ENCODE measurements at regions not wholly inside any gene's neighbourhood (a gene's known extent, or its start where the extent isn't known, plus 50 kb on each side); places are given as distances from the start of the nearest gene placed in this dataset.

GRCh38 chr4:52370576-52370975, 288.5 kb downstream of the USP46 start:
- Histone ChIP-seq H4K5ac (ENCODE audit: insufficient read length, low read depth, low read length) (no peak overlapping the region), H2BK120ac (replicated peaks; ENCODE audit: low read depth, low read length) (no peak overlapping the region), H3K23me2 (ENCODE audit: low read depth, low read length) (no peaks in the 10 kb centered on the region), H3K4ac (replicated peaks; ENCODE audit: insufficient read length, low read depth, low read length) (no peak overlapping the region), H3K18ac (ENCODE audit: extremely low read depth, low read length) (no peak overlapping the region), H3K36me3 (ENCODE audit: control insufficient read depth in 2 of 4, insufficient read depth in 4 of 4, low read length in 3 of 4) (no peaks in the 10 kb centered on the region), H4K20me1 (replicated peaks in 1 of 2; ENCODE audit: control insufficient read depth in 1 of 2, insufficient read depth in 2 of 2, low read length in 2 of 2) (peaks cover 0 to 1% of the 10 kb centered on the region in 2 experiments), H3K9ac (replicated peaks in 1 of 4; ENCODE audit: extremely low read depth in 1 of 4, low read depth in 3 of 4, low read length in 3 of 4) (no peak overlapping the region), H2AFZ (ENCODE audit: low read length) (no peak overlapping the region), H3K27me3 (replicated peaks in 1 of 4; ENCODE audit: control insufficient read depth in 3 of 4, extremely low read depth in 1 of 4, insufficient read depth in 3 of 4, low read length in 3 of 4) (no peaks in the 10 kb centered on the region), H2BK20ac (ENCODE audit: low read length) (no peak overlapping the region), H3K4me1 (replicated peaks in 1 of 4; ENCODE audit: control insufficient read depth in 3 of 4, insufficient read depth in 4 of 4, low read length in 3 of 4) (peaks cover 0 to 5% (median 0%) of the 10 kb centered on the region in 4 experiments; a peak in 2 of 7 replicates), H3K9me3 (ENCODE audit: insufficient read depth in 2 of 2, low read depth in 1 of 2, low read length in 1 of 2) (no peaks in the 10 kb centered on the region), H3K23ac (ENCODE audit: insufficient read length) (no peak overlapping the region), H3K27ac (ENCODE audit: low read depth, low read length) (no peak overlapping the region), H2BK15ac (ENCODE audit: low read length) (no peak overlapping the region), H2AK5ac (ENCODE audit: low read depth, low read length) (no peak overlapping the region), H3K79me2 (ENCODE audit: control insufficient read depth in 1 of 2, insufficient read depth in 2 of 2, low read length in 2 of 2) (no peaks in the 10 kb centered on the region), H4K91ac (replicated peaks; ENCODE audit: insufficient read length, low read length) (no peak overlapping the region), H2BK12ac (ENCODE audit: low read depth, low read length) (no peak overlapping the region), H3K56ac (replicated peaks; ENCODE audit: insufficient read length, low read depth, low read length) (no peak overlapping the region), H3K14ac (ENCODE audit: insufficient read length) (no peak overlapping the region), H3K4me3 (ENCODE audit: extremely low read depth in 1 of 4, insufficient read depth in 2 of 4, low read depth in 3 of 4, low read length in 4 of 4) (no peak overlapping the region), H4K8ac (ENCODE audit: extremely low read depth, insufficient read depth, low read length) (no peak overlapping the region), H2BK5ac (ENCODE audit: low read depth, low read length) (no peak overlapping the region), H3K79me1 (ENCODE audit: low read depth, low read length) (no peaks in the 10 kb centered on the region), H3K4me2 (ENCODE audit: insufficient read depth in 1 of 2, low read depth in 2 of 2, low read length in 2 of 2) (no peak overlapping the region)
- POLR2A ChIA-PET (ENCODE audit: partially characterized antibody), result no interaction called here
- CTCF ChIA-PET (ENCODE audit: partially characterized antibody), result interaction anchor here (0.8 to 1.6 kb wide), 4 partner anchors 14 to 616 kb away, joined by 3 to 4 read pairs (median 3); no protein-coding TSS in a partner anchor
- 94% methylated on average over 5 of the region's 5 CpGs; no CpG with 5 or more reads in 1 of the 2 experiments for WGBS, 2 experiments (ENCODE audit: extremely low coverage in 1 of 2, insufficient coverage in 1 of 2, insufficient read length in 1 of 2, insufficient replicate concordance in 2 of 2, low coverage in 1 of 2, low lambda C conversion rate in 2 of 2, missing lambda C conversion rate in 1 of 2)
- DNase-seq (ENCODE audit: low read depth in 1 of 2, low spot score in 2 of 2) (no peak), FAIRE-seq (no peak)
- TF ChIP-seq SP1 (IDR thresholded peaks at IDR 0.05; ENCODE audit: low read depth, low read length) (no peak), TBP (IDR thresholded peaks at IDR 0.05; ENCODE audit: low read depth, low read length) (no peak), BACH1 (IDR thresholded peaks at IDR 0.05; ENCODE audit: low read length) (no peak), ASH2L (IDR thresholded peaks at IDR 0.05; ENCODE audit: low read length) (no peak), RAD21 (IDR thresholded peaks at IDR 0.05 in 1 of 2, conservative IDR thresholded peaks at IDR 0.05 in 1 of 2; ENCODE audit: low read depth in 2 of 2, low read length in 2 of 2) (no peak), CHD1 (IDR thresholded peaks at IDR 0.05; ENCODE audit: low read depth, low read length) (no peak)
- TF ChIP-seq, protein P1, sequence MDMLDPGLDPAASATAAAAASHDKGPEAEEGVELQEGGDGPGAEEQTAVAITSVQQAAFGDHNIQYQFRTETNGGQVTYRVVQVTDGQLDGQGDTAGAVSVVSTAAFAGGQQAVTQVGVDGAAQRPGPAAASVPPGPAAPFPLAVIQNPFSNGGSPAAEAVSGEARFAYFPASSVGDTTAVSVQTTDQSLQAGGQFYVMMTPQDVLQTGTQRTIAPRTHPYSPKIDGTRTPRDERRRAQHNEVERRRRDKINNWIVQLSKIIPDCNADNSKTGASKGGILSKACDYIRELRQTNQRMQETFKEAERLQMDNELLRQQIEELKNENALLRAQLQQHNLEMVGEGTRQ (IDR thresholded peaks at IDR 0.05; ENCODE audit: low read length), result no peak

All from H1 (cell line).